Epithelial cell of prostate (primary cell): ENCODE measurements at regions not wholly inside any gene's neighbourhood (a gene's known extent, or its start where the extent isn't known, plus 50 kb on each side); places are given as distances from the start of the nearest gene placed in this dataset.
"Not testable (repeated sequence)": the region's sequence is repeated elsewhere in the genome, so short reads cannot be mapped to it uniquely, and the experiment has no call there.

Experiments
- DNase-seq: peaks from one replicate; pipeline ENCODE4 v3.0.0-alpha.2; 2011; ENCODE audit warnings: low read depth, low spot score
- H3K27ac ChIP-seq: fragments of 450-650 bp; 2 replicates; pipeline ENCODE4 v1.5.1; 2017; ENCODE audit warnings: mild to moderate bottlenecking

DNA sequence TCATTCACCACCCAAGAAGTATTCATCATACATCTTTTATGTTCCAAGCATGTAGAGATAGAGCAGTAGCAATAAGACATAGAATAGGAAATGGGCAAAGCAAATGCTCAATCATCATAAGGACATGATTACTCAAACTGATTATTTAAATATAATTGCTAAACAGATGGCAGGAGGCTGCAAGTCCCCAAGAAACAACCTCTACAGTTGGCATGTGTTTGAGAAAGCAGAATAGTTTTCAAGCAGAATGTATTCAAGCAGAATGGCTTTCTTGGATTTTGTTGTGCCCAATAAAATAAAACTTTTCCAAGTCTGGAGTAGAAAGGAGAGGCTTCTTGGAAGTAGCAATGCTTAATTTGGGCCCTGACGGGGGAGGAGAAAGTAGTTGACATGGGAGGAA is 86.5 kb upstream of the SYN3 start:
- DNase-seq = no peak
- H3K27ac ChIP-seq = no peak overlapping the region

DNA sequence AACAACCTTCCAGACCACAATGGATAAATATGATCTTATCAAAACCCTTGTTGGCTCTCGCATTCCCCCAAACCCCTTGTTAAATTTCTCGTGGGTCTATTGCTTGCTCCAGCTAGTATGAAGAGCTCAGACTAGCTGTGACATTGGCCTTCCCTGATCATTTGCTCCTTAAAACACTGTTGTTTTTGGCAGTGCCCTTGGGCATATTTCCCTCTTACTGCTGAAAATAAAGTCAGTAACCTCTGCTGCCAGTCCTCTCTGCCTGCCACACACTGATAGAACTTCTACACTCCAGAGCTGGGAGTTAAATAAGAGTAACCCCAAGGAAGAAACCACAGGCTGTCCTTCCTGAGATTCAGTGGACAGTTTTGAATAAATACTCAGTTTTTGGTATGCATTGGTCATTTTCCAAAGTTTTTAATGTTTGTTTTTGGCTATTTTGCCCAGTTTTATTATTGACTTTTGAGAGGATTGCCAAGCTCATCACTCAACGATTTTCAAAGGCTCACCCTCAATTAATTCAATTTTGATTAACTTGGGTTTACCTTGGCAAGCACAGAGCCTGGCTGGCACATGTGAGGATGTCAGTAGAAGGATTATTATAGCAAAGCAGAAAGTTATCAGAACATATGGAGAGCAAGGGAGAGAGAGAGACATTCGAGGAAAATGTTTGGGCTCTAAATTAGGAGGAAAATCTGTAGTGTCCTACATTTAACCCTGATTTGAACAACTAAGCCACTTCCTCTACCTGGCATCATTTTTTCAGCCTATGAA is 84.3 kb upstream of the SYN3 start:
- DNase-seq = no peak
- H3K27ac ChIP-seq = no peak overlapping the region

DNA sequence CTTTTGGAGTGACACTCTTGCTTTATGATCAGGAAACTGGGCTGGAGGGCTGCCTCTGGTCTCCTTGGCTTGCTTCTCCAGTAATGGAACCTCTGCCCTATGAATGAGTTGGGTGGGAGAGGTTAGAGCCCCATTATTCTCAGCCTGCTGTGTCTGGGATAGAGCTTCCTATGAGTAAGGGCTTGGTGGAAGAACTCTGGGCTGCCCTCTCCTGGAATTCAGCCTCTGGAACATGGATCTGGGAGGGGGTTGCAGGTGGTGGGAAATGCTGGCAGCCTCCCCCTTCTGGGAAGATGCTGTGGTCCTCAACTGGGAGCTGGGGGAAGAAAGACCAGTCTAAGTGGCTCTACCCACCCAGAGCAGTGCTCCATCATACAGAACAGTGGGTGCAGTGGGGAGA is 81.8 kb upstream of the SYN3 start:
- no peak overlapping the region for H3K27ac ChIP-seq
- no peak for DNase-seq

DNA sequence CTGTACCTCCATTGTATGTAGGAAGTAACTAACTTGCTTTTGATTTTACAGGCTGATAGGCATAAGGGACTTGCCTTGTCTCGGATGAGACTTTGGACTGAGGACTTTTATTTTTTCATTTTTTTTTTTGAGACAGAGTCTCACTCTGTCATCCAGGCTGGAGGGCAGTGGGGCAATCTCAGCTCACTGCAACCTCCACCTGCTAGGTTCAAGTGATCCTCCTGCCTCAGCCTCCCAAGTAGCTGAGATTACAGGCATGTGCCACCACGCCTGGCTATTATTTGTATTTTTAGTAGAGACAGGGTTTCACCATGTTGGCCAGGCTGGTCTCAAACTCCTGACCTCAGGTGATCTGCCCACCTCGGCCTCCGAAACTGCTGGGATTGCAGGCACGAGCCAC is 80.2 kb upstream of the SYN3 start:
- not testable (repeated sequence) for DNase-seq

DNA sequence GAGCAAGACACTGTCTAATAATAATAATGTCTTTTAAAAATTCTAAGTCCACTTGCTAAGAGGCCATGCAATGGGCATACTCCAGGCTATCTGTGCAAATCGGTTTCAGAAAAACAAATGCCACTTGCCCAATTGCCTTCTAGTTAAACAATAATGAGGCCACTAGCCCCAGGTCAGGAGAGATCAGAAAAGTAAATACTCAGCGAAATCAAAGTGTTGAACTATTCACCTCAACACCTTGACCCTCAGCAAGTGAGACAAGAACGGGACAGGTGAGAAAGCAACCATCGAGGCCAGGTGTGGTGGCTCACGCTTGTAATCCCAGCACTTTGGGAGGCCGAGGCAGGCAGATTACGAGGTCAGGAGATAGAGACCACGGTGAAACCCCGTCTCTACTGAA is 72.3 kb upstream of the SYN3 start:
- no peak overlapping the region for H3K27ac ChIP-seq
- DNase-seq = no peak

More for the DNA sequence above, 80.2 kb upstream of the SYN3 start:
- not testable (repeated sequence) for H3K27ac ChIP-seq

DNA sequence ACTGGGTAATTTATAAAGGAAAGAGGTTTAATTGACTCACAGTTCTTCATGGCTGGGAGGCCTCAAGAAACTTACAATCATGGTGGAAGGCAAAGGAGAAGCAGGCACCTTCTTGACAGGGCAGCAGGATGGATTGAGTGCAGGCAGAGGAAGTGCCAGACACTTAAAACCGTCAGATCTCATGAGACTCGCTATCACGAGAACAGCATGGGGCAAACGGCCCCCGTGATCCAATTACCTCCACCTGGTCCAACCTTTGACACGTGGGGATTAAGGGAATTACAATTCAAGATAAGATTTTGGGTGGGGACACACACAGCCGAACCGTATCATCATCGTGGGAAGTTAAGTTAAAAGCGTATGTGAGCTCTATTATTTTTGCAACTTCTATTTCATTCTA is 71.4 kb upstream of the SYN3 start:
- DNase-seq = no peak
- H3K27ac ChIP-seq = no peak overlapping the region

DNA sequence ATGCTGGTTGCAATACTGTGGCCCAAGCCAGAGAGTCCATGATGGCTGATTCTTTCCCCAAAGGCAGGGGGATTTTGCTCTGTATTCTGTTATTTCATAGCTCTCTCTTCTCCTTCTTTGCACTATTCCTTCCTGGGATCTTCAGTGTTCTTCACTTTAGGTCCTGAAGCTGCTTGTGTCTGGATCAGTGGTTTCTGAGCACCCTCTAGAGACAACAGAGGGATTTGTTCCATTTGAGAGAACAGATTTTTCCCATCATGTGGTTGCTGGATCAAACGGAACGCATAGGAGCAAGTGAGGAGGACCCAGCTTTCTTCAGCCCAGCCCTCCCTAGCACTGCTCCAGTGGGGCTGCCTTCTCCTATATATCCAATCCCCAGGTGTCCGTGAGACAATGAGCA is 68.7 kb upstream of the SYN3 start:
- DNase-seq = no peak

DNA sequence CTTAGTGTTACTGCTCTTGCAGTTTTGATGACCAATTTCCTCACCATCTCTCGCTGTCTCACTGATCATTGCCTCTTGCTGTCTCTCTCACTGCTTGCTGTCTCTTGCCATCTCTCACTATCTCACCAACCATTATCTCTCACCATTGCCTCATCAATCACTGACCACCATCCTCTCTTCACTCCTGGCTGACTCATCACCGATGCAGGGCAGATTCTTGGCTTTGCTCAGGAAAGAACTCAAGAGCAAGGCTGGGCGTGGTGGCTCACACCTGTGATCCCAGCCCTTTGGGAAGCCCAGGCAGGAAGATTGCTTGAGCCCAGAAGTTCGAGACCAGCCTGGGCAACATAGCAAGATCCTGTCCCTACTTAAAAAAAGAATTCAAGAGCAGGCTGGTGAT is 66.3 kb upstream of the SYN3 start:
- no peak for DNase-seq
- H3K27ac ChIP-seq = no peak overlapping the region

More for the DNA sequence above, 68.7 kb upstream of the SYN3 start:
- H3K27ac ChIP-seq = no peak overlapping the region

DNA sequence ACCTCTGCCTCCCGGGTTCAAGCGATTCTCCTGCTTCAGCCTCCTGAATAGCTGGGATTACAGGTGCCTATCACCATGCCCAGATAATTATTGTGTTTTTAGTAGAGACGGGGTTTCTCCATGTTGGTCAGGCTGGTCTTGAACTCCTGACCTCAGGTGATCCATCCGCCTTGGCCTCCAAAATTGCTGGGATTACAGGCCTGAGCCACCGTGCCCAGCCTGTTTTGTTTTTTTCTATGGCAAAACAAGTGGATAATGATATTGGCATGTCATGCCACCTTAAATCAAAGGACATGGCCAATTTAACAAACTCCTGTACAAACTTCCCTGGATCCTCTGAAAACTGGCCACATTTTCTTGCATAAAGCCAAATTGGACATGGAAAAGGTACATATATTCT is 64.3 kb upstream of the SYN3 start:
- peak; percentile 16 for DNase-seq
- not testable (repeated sequence) for H3K27ac ChIP-seq

DNA sequence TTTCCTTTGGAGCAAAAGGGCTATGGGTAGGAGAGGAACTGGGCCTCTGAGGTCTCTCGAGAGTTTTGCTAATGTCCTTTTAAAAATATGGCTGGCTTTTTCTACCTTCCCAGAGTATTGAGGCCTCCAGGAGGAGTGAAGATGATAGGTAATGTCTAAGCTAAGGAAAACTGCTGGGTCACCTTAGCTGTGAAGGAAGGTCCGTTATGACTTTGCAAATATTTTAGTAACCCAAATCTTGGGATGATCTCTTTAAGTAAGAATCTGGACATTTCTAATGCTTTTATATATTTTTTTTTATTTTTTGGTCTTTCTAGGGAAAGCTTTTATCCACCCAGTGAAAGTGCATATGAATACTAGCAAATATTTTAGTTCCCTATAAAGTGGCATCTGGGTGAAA is 60.9 kb upstream of the SYN3 start:
- no peak overlapping the region for H3K27ac ChIP-seq
- DNase-seq = no peak

DNA sequence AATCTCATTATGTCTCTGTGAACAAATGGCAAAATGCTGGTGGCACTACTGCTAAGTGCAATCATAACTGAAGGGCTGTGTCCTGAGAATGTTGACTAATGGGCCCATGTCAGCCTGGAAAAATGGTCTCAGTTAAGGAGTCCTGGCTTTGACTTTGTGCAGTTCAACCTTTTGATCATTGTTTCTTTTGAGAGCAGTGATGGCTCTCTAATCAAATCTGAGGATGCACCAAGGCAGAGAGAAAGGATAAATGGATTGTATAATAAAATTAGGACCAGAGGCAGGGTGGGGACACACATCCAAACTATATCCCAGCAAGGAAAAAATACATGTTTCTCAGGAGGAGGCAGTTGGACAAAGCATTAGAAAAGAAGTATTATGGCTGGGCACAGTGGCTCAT is 59.6 kb upstream of the SYN3 start:
- H3K27ac ChIP-seq = no peak overlapping the region
- DNase-seq = no peak

DNA sequence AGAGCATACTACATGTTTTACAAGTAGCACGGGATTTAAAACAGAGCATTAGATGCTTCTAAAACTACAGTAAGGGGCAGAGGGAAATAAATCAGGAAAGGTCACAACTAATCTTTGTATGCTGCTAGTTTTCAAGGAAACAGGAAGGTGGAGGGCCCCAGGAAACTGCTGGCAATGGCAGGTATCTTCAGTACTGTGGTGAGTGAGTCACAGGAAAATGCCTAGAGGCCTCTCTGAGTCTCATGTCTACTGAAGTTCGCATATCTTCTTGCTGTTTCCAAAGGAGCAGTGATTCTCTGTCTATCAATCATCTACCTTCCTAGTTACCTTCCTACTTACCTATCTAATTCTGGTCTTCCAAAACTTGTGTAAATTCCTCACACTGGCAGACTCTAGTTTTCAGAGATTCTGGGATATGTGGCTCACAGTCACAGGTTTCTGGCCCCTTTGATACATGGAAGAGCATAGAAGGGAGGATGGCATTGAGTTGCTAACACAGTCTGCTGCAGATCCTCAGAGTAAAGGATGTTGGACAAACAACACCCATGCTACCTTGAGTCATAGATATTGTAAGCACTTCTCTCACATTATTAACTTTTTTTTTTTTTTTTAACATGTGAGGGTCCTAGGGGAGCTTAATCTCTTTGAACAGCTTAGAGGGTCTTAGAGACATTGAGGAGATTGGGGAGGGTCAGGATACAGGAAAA is 58.8 kb upstream of the SYN3 start:
- H3K27ac ChIP-seq = peak overlapping the region; percentile 26
- peak; percentile 60 for DNase-seq

DNA sequence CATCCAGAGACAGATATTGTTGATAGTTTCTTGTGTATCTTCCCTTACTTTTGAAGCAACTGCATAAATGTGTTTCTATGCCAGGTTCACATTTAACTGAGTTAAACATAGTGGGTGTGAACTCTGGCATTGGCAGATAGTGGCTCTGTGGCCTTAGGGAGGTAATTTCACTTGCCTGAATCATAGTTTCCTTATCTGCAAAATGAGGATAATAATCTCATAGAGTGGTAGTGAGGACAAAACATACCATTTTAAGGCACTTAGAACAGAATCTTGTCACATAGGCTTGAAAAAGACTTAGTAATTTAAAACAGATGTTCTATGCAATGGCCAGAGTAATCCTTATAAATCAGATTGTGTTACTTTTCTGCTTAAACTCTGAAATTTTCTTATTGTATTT is 56.4 kb upstream of the SYN3 start:
- no peak overlapping the region for H3K27ac ChIP-seq
- DNase-seq = no peak

DNA sequence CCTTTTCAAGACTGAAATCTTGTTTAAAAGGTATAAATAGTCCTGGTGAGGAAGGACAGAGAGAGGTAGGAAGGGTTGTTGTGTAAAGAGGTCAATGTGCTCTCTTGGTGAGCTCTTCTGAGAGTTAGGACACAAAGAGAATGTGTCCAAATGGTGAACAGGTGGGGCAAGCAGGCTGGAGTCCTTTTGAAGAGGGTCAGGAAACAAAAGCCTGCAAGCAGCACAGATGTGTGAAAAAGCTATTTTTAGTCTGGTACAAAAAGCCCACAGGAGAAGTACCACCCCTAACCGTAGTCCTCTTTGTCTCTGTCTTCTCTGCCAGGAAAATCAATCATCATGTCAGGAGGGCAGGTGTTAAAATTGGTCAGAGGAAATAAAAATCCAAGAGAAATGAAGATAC is 54.4 kb upstream of the SYN3 start:
- no peak overlapping the region for H3K27ac ChIP-seq
- DNase-seq = no peak

DNA sequence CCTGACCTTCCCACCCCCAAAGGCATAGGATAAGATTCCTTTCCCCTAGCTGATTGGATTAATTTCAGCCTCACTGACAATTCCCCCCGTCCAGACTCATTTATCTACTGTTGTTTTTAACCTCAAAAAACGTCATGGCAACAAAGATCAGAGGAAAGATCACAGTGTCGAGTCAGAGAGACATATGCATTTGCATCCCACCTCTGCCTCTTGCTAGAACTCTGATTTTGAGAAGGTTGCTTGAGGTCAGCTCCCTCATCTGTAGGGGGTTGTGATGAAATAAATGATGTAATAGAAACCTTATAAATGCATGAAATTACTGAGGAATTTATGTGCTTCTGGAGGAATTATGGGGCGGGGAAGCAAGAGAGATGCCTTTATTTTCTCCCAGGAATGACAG is 53.3 kb upstream of the SYN3 start:
- no peak overlapping the region for H3K27ac ChIP-seq
- no peak for DNase-seq

DNA sequence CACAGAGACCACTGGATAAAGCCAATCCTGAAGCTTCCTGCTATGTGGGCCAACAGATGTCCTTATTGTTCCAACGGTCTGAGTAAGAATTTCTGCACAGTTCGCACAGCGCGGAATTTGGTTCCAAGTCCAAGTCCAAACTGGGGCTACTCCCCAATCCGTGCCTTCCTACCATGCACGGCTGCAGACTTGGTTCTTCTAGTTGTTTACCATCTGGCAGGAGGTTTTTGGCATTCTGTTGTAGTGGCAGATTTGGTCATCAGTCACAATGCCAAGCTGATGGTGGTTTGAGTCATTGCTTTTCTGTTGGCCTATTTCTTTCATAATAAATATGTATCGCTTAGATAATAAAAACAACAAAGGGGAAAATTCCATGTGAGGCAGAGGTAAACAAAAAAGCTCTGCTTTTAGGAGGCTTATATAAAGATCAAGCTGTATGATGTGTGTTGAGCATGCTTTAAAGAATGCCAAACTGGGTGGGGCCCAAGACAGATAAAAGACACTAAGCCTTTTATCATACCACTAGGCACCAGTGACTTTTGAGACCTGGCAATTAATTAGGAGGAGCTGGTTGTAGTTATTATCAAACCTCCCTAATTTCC is 52.5 kb upstream of the SYN3 start:
- H3K27ac ChIP-seq = no peak overlapping the region
- no peak for DNase-seq

DNA sequence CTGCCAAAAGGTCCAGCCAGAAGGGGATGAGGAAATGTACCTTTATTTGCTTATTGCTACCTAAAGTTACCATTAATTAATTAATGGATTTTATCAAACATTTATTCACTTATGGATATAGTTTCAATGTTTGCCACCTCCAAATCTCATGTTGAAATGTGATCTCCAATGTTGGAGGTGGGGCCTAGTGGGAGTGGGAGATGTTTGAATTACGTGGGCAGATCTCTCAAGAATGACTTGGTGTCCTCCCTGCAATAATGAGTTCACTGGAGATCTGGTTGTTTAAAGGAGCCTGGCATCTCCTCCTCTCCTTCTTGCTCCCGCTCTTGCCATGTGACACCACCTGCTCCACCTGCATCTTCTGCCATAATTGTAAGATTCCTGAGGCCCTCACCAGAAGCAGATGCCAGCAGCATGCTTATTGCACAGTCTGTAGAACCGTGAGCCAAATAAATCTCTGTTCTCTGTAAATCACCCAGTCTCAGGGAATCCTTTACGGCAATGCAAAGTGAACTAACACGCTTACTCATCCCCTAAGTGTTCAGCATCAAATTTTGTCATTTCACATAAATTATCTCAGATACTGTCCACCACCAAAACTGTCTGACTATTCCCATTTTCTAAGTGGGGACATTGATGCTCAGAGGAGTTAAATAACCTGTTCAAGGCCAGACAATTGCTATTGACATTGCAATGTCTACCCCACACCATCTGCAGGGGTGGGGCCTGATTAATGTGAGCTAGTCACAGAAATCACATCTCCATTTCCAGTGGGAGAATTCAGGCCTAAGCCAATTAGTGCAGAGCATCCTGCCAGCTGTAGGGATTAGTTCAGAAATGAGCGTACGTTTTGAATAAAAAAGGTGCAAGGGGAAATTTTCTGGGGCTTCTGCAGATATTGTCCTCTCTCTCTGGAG is 51.6 kb upstream of the SYN3 start:
- H3K27ac ChIP-seq = no peak overlapping the region
- no peak for DNase-seq

DNA sequence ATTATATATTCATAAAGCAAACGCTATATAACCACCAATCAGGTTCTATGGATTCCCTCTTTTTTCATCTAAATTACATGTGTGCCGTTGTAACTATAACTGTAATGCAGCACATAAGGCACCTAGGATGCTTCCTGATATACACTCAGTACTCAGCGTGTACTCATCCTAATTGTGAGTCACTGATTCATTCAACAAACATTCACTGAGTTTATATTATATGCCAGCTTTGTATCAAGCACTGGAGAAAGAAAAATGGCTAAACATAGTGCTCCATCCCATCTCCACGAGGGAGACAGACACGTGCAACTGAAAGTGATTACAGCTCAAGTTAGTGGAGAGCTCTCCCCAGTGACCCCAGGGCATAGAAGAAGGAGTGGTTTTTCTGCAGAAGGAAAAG is 49.9 kb upstream of the SYN3 start:
- DNase-seq = no peak
- no peak overlapping the region for H3K27ac ChIP-seq
